T-cell (primary cell): ENCODE measurements at regions not wholly inside any gene's neighbourhood (a gene's known extent, or its start where the extent isn't known, plus 50 kb on each side); places are given as distances from the start of the nearest gene placed in this dataset.

ENCODE experiments used
- ATAC-seq, 4 experiments: fragments of 200-7000 bp in 3 of 4; fragments of 150-1000 bp in 1 of 4; cut with Tn5 transposase; replicated peaks in 1 of 4; 1 replicate in 3 of 4; 2 replicates in 1 of 4; pipeline ENCODE4 v1.10.0; 2021; ENCODE audit warnings: moderate library complexity in 3 of 4, mild to moderate bottlenecking in 2 of 4, moderate number of reproducible peaks in 1 of 4
- CTCF ChIA-PET, 2 donors: fragments of 300-600 bp; sonication (Branson Sonifier 250); formaldehyde crosslinking; loops; one replicate each; lab custom pipeline; 2022; ENCODE audit warnings: antibody characterized with exemption in 2 of 2; lab: Charles Lee
- POLR2A ChIA-PET, 2 donors: fragments of 300-600 bp; sonication (Branson Sonifier 250); formaldehyde crosslinking; loops; one replicate each; lab custom pipeline; 2022; ENCODE audit warnings: antibody characterized with exemption in 2 of 2; lab: Charles Lee
- DNase-seq, 35 experiments: peaks; one replicate each; pipeline versions ENCODE4 v3.0.0 to v3.0.0-alpha.2; 2013 to 2023
- H3K27ac ChIP-seq: one replicate; pipeline ENCODE4 v1.5.1; 2013; ENCODE audit warnings: low read length
- H3K27me3 ChIP-seq, 2 experiments: replicated peaks in 1 of 2; 1 replicate in 1 of 2; 2 replicates in 1 of 2; pipeline versions ENCODE4 v1.6.1 to v1.7.0; 2013; ENCODE audit warnings: low read length in 1 of 2, mixed read lengths in 1 of 2; ENCODE audit not compliant: control insufficient read depth in 2 of 2, insufficient read depth in 2 of 2; ENCODE audit errors: extremely low read depth in 1 of 2
- H3K36me3 ChIP-seq, 2 donors: 1 replicate in 1 of 2; 2 replicates in 1 of 2; pipeline versions ENCODE4 v1.6.1 to v1.7.0; 2013; ENCODE audit warnings: low read length in 1 of 2; ENCODE audit not compliant: control insufficient read depth in 2 of 2, insufficient read depth in 1 of 2; ENCODE audit errors: extremely low read depth in 1 of 2
- H3K4me1 ChIP-seq, 2 experiments: 1 replicate in 1 of 2; 2 replicates in 1 of 2; pipeline versions ENCODE4 v1.6.1 to v1.7.0; 2013; ENCODE audit warnings: low read length in 2 of 2, mixed read lengths in 1 of 2; ENCODE audit not compliant: insufficient read depth in 2 of 2, control insufficient read depth in 1 of 2; ENCODE audit errors: extremely low read depth in 1 of 2
- H3K4me3 ChIP-seq, 2 donors: 1 replicate in 1 of 2; 2 replicates in 1 of 2; pipeline versions ENCODE4 v1.5.1 to v1.7.0; 2013; ENCODE audit warnings: mild to moderate bottlenecking in 2 of 2, low read length in 1 of 2, moderate library complexity in 1 of 2; ENCODE audit not compliant: control insufficient read depth in 1 of 2; ENCODE audit errors: extremely low read depth in 1 of 2
- H3K9me3 ChIP-seq: 2 replicates; pipeline ENCODE4 v1.7.0; 2013
- H3K27ac Mint-ChIP-seq, 2 donors: one replicate each; pipeline ENCODE4 v1.8.0; 2020 to 2021; ENCODE audit warnings: mild to moderate bottlenecking in 2 of 2, mixed read lengths in 2 of 2
- H3K27me3 Mint-ChIP-seq, 2 donors: one replicate each; pipeline ENCODE4 v1.8.0; 2021 to 2022; ENCODE audit warnings: mixed read lengths in 2 of 2
- H3K36me3 Mint-ChIP-seq: one replicate; pipeline ENCODE4 v1.8.0; 2021; ENCODE audit warnings: mixed read lengths
- H3K4me1 Mint-ChIP-seq, 3 donors: one replicate each; pipeline ENCODE4 v1.8.0; 2020 to 2022; ENCODE audit warnings: mixed read lengths in 3 of 3, mild to moderate bottlenecking in 1 of 3
- H3K4me3 Mint-ChIP-seq, 3 donors: one replicate each; pipeline ENCODE4 v1.8.0; 2020 to 2022; ENCODE audit warnings: mild to moderate bottlenecking in 3 of 3, mixed read lengths in 3 of 3, moderate library complexity in 3 of 3
- H3K9me3 Mint-ChIP-seq, 3 donors: one replicate each; pipeline ENCODE4 v1.8.0; 2020 to 2022; ENCODE audit warnings: mixed read lengths in 3 of 3
- WGBS: methylation state at CpG from one replicate; pipeline ENCODE4 v1.1.5; 2013; ENCODE audit warnings: missing lambda C conversion rate; ENCODE audit not compliant: insufficient coverage; 5-methylcytosine and 5-hydroxymethylcytosine counted together

GRCh38 chr14:25501749-25502148 lies 451.8 kb upstream of the STXBP6 start:
- H3K27me3 ChIP-seq = no peaks in the 10 kb centered on the region
- Mint-ChIP-seq H3K9me3 (peaks cover 0 to 10% (median 6%) of the 10 kb centered on the region in 3 donors), H3K27ac (no peak overlapping the region), H3K4me3 (no peak overlapping the region), H3K4me1 (no peaks in the 10 kb centered on the region), H3K36me3 (no peaks in the 10 kb centered on the region), H3K27me3 (no peaks in the 10 kb centered on the region)
- DNase-seq (no peak), ATAC-seq (no peak)
- H3K9me3 ChIP-seq = no peaks in the 10 kb centered on the region
- no CpG with 5 or more reads among the region's 6 CpGs for WGBS
- CTCF ChIA-PET = interaction anchor here in 1 of 2 donors (0.7 kb wide), 1 partner anchor 186 kb away, joined by 8 read pairs; no protein-coding TSS in a partner anchor
- H3K36me3 ChIP-seq = no peaks in the 10 kb centered on the region
- H3K4me3 ChIP-seq = no peak overlapping the region
- POLR2A ChIA-PET = no interaction called here
- no peaks in the 10 kb centered on the region for H3K4me1 ChIP-seq
- no peak overlapping the region for H3K27ac ChIP-seq

GRCh38 chr14:25488961-25489360 lies 439.0 kb upstream of the STXBP6 start:
- ATAC-seq (no peak), DNase-seq (no peak)
- Mint-ChIP-seq H3K4me3 (no peak overlapping the region), H3K27me3 (no peaks in the 10 kb centered on the region), H3K27ac (no peak overlapping the region), H3K4me1 (no peaks in the 10 kb centered on the region), H3K9me3 (peaks cover 0 to 3% (median 0%) of the 10 kb centered on the region in 3 donors), H3K36me3 (no peaks in the 10 kb centered on the region)
- ChIA-PET POLR2A (no interaction called here), CTCF (no interaction called here)
- Histone ChIP-seq H3K36me3 (no peaks in the 10 kb centered on the region), H3K4me1 (no peaks in the 10 kb centered on the region), H3K27ac (no peak overlapping the region), H3K27me3 (no peaks in the 10 kb centered on the region), H3K4me3 (no peak overlapping the region), H3K9me3 (no peaks in the 10 kb centered on the region)
- WGBS = no CpG with 5 or more reads among the region's 3 CpGs

- H3K4me3 Mint-ChIP-seq = no peak overlapping the region
- WGBS = no CpG with 5 or more reads among the region's 1 CpG
These were observed 435.4 kb upstream of the STXBP6 start for GRCh38 chr14:25485381-25485780.

GRCh38 chr14:25484906-25485305 lies 435.0 kb upstream of the STXBP6 start:
- WGBS = no CpG with 5 or more reads among the region's 1 CpG
- H3K27ac Mint-ChIP-seq = no peak overlapping the region
- H3K9me3 Mint-ChIP-seq = peaks cover 2 to 7% (median 3%) of the 10 kb centered on the region in 3 donors
- no peaks in the 10 kb centered on the region for H3K27me3 ChIP-seq
- no peaks in the 10 kb centered on the region for H3K9me3 ChIP-seq
- POLR2A ChIA-PET = no interaction called here
- no peaks in the 10 kb centered on the region for H3K36me3 ChIP-seq
- no peaks in the 10 kb centered on the region for H3K27me3 Mint-ChIP-seq
- DNase-seq (no peak), ATAC-seq (no peak)
- no peak overlapping the region for H3K4me3 ChIP-seq
- no peaks in the 10 kb centered on the region for H3K4me1 ChIP-seq
- H3K4me3 Mint-ChIP-seq = no peak overlapping the region
- H3K27ac ChIP-seq = no peak overlapping the region
- no peaks in the 10 kb centered on the region for H3K36me3 Mint-ChIP-seq
- no peaks in the 10 kb centered on the region for H3K4me1 Mint-ChIP-seq
- CTCF ChIA-PET = no interaction called here

More at GRCh38 chr14:25485381-25485780, 435.4 kb upstream of the STXBP6 start:
- POLR2A ChIA-PET = no interaction called here
- Mint-ChIP-seq H3K27ac (no peak overlapping the region), H3K36me3 (no peaks in the 10 kb centered on the region), H3K27me3 (no peaks in the 10 kb centered on the region), H3K9me3 (peaks cover 0 to 7% (median 2%) of the 10 kb centered on the region in 3 donors), H3K4me1 (no peaks in the 10 kb centered on the region)
- no peak for DNase-seq
- H3K27ac ChIP-seq = no peak overlapping the region
- H3K36me3 ChIP-seq = no peaks in the 10 kb centered on the region
- H3K4me3 ChIP-seq = no peak overlapping the region
- CTCF ChIA-PET = no interaction called here
- H3K9me3 ChIP-seq = no peaks in the 10 kb centered on the region
- no peaks in the 10 kb centered on the region for H3K4me1 ChIP-seq
- ATAC-seq = no peak
- H3K27me3 ChIP-seq = no peaks in the 10 kb centered on the region

GRCh38 chr14:25484235-25484634 lies 434.3 kb upstream of the STXBP6 start:
- CTCF ChIA-PET = no interaction called here
- no peak overlapping the region for H3K27ac ChIP-seq
- no peaks in the 10 kb centered on the region for H3K4me1 ChIP-seq
- WGBS = no CpG with 5 or more reads among the region's 1 CpG
- no peak overlapping the region for H3K27ac Mint-ChIP-seq
- no peaks in the 10 kb centered on the region for H3K27me3 ChIP-seq
- no peak overlapping the region for H3K4me3 ChIP-seq
- no peak for DNase-seq
- no peak overlapping the region for H3K4me3 Mint-ChIP-seq
- peaks cover 3 to 7% (median 5%) of the 10 kb centered on the region in 3 donors for H3K9me3 Mint-ChIP-seq
- H3K9me3 ChIP-seq = no peaks in the 10 kb centered on the region
- no peaks in the 10 kb centered on the region for H3K36me3 Mint-ChIP-seq
- ATAC-seq = no peak
- POLR2A ChIA-PET = no interaction called here
- no peaks in the 10 kb centered on the region for H3K27me3 Mint-ChIP-seq
- no peaks in the 10 kb centered on the region for H3K36me3 ChIP-seq
- H3K4me1 Mint-ChIP-seq = no peaks in the 10 kb centered on the region

- Mint-ChIP-seq H3K27ac (no peak overlapping the region), H3K9me3 (peaks cover 5 to 15% (median 12%) of the 10 kb centered on the region in 3 donors), H3K27me3 (no peaks in the 10 kb centered on the region), H3K36me3 (no peaks in the 10 kb centered on the region), H3K4me1 (no peaks in the 10 kb centered on the region), H3K4me3 (no peak overlapping the region)
- Histone ChIP-seq H3K36me3 (no peaks in the 10 kb centered on the region), H3K4me1 (no peaks in the 10 kb centered on the region), H3K27me3 (no peaks in the 10 kb centered on the region), H3K4me3 (no peak overlapping the region), H3K27ac (no peak overlapping the region), H3K9me3 (no peaks in the 10 kb centered on the region)
- WGBS = 100% methylated on average over 1 of the region's 2 CpGs
- no peak for DNase-seq
- CTCF ChIA-PET = no interaction called here
- POLR2A ChIA-PET = no interaction called here
- no peak for ATAC-seq
These were observed 427.6 kb upstream of the STXBP6 start for GRCh38 chr14:25477316-25478098.
